ENCODE measurements at regions not wholly inside any gene's neighbourhood (a gene's known extent, or its start where the extent isn't known, plus 50 kb on each side); places are given as distances from the start of the nearest gene placed in this dataset.
A peak's percentile ranks its signal among the peaks of the same experiment; 100 is the strongest.
"Not testable (repeated sequence)": the region's sequence is repeated elsewhere in the genome, so short reads cannot be mapped to it uniquely, and the experiment has no call there.

- Histone ChIP-seq H3K4me3 (no peak overlapping the region), H3K4me2 (peak overlapping the region; percentile 29 to 94 (median 84)), H3K27ac (0 out of 22 replicates have a peak overlapping the region, but pooled peaks of 2 of the 11 experiments have one; percentile 14 to 28)
Measured at GRCh38 chr3:72161881-72162595, 377.1 kb upstream of the PROK2 start.

DNA sequence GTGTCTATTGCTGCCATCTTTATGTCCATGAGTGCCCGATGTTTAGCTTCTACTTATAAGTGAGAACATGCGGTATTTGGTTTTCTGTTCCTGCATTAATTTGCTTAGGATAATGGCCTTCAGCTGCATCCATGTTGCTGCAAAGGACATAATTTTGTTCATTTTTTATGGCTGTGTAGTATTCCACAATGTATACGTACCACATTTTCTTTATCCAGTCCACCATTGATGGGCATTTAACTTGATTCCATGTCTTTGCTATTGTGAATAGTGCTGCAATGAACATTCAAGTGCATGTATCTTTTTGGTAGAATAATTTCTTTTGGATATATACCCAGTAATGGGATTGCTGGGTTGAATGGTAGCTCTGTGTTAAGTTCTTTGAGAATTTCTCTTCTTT, 376.3 kb upstream of the PROK2 start:
- H3K36me3 ChIP-seq; H3K27ac ChIP-seq; H3K9me3 ChIP-seq (replicated peaks in 1 of 11); H3K9ac ChIP-seq; H3K27me3 ChIP-seq; H3K4me3 ChIP-seq; H4K20me1 ChIP-seq: not testable (repeated sequence)
- Histone ChIP-seq H3K4me2 (peak overlapping the region in 4 of 11 experiments; percentile 70 to 91 (median 90); a peak in 8 of 22 replicates), H3K4me1 (peaks cover 31 to 54% (median 39%) of the 10 kb centered on the region in 10 experiments)

More at GRCh38 chr3:72161881-72162595, 377.1 kb upstream of the PROK2 start:
- Histone ChIP-seq H3K9me3 (replicated peaks in 1 of 11) (no peaks in the 10 kb centered on the region), H3K9ac (0 out of 22 replicates have a peak overlapping the region, but pooled peaks of 2 of the 11 experiments have one; percentile 1 to 6), H3K27me3 (peaks cover 0 to 10% (median 0%) of the 10 kb centered on the region in 11 experiments; a peak in 3 of 22 replicates), H3K36me3 (no peaks in the 10 kb centered on the region), H3K4me1 (peaks cover 31 to 54% (median 39%) of the 10 kb centered on the region in 10 experiments), H4K20me1 (peaks cover 0 to 4% (median 0%) of the 10 kb centered on the region in 11 experiments; a peak in 2 of 22 replicates)
- no peak for TF ChIP-seq Cebpa-rat (IDR thresholded peaks at IDR 0.05)

GRCh38 chr3:72160351-72160750, 375.4 kb upstream of the PROK2 start:
- Histone ChIP-seq H3K4me2 (no peak overlapping the region), H3K9ac (no peak overlapping the region), H3K27ac (no peak overlapping the region), H3K36me3 (no peaks in the 10 kb centered on the region), H3K27me3 (peaks cover 0 to 10% (median 0%) of the 10 kb centered on the region in 11 experiments; a peak in 3 of 22 replicates), H3K9me3 (replicated peaks in 1 of 11) (no peaks in the 10 kb centered on the region), H3K4me1 (peaks cover 31 to 51% (median 39%) of the 10 kb centered on the region in 10 experiments), H3K4me3 (no peak overlapping the region), H4K20me1 (peaks cover 0 to 4% (median 0%) of the 10 kb centered on the region in 11 experiments; a peak in 2 of 22 replicates)
- no peak for TF ChIP-seq Cebpa-rat (IDR thresholded peaks at IDR 0.05)

GRCh38 chr3:72159487-72159886, 374.5 kb upstream of the PROK2 start:
- Histone ChIP-seq H3K36me3 (no peaks in the 10 kb centered on the region), H3K4me2 (no peak overlapping the region), H3K9ac (no peak overlapping the region), H4K20me1 (peaks cover 0 to 4% (median 0%) of the 10 kb centered on the region in 11 experiments; a peak in 2 of 22 replicates), H3K27me3 (peaks cover 0 to 10% (median 0%) of the 10 kb centered on the region in 11 experiments; a peak in 3 of 22 replicates), H3K27ac (no peak overlapping the region), H3K4me1 (peaks cover 30 to 43% (median 34%) of the 10 kb centered on the region in 10 experiments), H3K9me3 (replicated peaks in 1 of 11) (peaks cover under 1 to 4% (median 2%) of the 10 kb centered on the region in 11 experiments; a peak in 17 of 22 replicates), H3K4me3 (no peak overlapping the region)
- no peak for TF ChIP-seq Cebpa-rat (IDR thresholded peaks at IDR 0.05)

- no peak for TF ChIP-seq Cebpa-rat (IDR thresholded peaks at IDR 0.05)
- Histone ChIP-seq H3K36me3 (no peaks in the 10 kb centered on the region), H4K20me1 (peaks cover 0 to 3% (median 0%) of the 10 kb centered on the region in 11 experiments; a peak in 2 of 22 replicates), H3K27ac (no peak overlapping the region), H3K9me3 (replicated peaks in 1 of 11) (peaks cover 4 to 10% (median 8%) of the 10 kb centered on the region in 11 experiments; a peak in 17 of 22 replicates), H3K4me1 (peaks cover 23 to 36% (median 26%) of the 10 kb centered on the region in 10 experiments), H3K27me3 (peaks cover 0 to 10% (median 0%) of the 10 kb centered on the region in 11 experiments; a peak in 3 of 22 replicates), H3K4me3 (no peak overlapping the region), H3K4me2 (peak overlapping the region in 3 of 11 experiments; percentile 6 to 35 (median 11); a peak in 5 of 22 replicates), H3K9ac (no peak overlapping the region)
Measured at GRCh38 chr3:72158639-72159326, 373.8 kb upstream of the PROK2 start.

DNA sequence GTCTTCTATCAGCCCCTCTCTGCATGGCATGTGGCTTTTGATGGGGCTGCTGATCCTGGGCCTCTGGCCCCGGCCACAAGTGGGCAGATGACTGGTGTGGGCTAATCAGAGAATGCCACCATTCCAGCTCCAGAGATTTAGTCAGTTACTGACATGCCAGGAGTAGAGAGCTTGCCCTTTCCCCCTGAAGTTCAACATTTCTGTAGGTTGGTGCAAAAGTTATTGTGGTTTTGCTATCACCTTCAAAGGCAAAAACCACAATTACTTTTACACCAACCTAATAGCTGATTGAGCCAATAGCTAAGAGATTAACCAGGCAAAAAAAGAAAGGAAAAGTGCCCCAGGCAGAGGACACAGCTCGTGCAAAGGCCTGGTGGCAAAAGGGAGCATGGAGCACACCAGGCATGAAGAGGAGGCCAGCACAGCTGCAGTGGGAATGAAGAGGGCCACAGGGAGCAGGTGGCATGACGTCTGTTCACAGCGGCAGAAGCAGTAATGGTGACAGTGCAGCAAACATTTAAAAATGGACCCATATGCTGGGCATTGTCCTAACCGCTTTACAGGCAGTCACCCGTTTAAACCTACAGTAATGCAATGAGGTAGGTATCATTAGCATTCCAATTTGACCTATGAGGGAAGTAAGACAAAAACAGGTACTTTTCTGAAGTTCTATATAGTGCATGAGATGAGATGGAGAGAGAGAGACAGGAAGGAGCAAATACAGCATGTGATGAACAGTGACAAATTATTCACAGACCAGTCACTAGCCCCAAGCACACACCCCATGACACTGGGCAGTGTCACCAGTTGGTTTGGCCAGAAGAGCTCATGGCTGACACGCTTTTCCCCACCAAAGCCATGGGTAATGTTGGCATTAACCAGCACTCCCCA, 373.0 kb upstream of the PROK2 start:
- no peak overlapping the region for H3K9ac ChIP-seq
- no peak for TF ChIP-seq Cebpa-rat (IDR thresholded peaks at IDR 0.05)
- no peaks in the 10 kb centered on the region for H3K36me3 ChIP-seq
- H3K27ac ChIP-seq, result no peak overlapping the region
- peaks cover 0 to 10% (median 0%) of the 10 kb centered on the region in 11 experiments; a peak in 3 of 22 replicates for H3K27me3 ChIP-seq
- H4K20me1 ChIP-seq, result no peaks in the 10 kb centered on the region
- H3K9me3 ChIP-seq (replicated peaks in 1 of 11), result peaks cover 4 to 14% (median 9%) of the 10 kb centered on the region in 11 experiments; a peak in 18 of 22 replicates
- H3K4me3 ChIP-seq, result no peak overlapping the region
- H3K4me1 ChIP-seq, result peaks cover 15 to 28% (median 19%) of the 10 kb centered on the region in 10 experiments
- peak overlapping the region in 5 of 11 experiments; percentile 11 to 51 (median 27); a peak in 11 of 22 replicates for H3K4me2 ChIP-seq

DNA sequence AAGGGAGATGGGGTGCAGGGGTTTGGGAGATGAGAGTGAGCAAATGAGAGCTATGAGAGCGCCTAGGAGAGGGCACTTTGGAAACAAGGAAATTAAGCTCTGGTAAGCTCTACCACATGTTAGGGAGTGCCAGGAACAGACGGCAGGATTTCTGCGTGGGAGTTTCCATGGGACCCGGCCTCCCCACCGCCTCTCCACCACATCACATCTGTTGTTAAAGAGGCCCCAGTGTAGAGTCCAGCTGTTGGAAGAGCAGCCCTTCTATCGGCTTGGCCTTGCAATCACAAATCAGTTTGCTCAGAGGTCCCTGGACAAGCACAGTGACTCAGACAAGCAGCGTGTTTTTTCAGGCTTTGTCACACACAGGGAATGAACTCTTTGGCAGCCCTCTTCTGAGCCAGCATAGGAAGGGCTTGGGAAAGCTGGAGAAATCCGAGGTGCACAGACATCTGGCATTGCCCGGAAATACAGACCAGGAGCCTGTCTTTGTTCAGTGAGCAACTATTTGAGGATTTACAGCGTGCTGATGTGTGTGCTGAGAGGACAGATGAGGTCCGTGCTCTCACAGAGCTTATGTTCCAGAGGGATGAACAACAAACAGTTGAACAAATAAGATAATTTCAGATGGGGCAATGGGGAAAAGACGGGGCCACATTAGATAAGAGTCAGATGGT, 370.6 kb upstream of the PROK2 start:
- Histone ChIP-seq H3K4me2 (no peak overlapping the region), H3K9ac (no peak overlapping the region), H3K4me3 (no peak overlapping the region), H3K9me3 (replicated peaks in 1 of 11) (peaks cover 4 to 14% (median 9%) of the 10 kb centered on the region in 11 experiments; a peak in 18 of 22 replicates), H4K20me1 (no peaks in the 10 kb centered on the region), H3K27ac (no peak overlapping the region), H3K4me1 (peaks cover 0 to 13% (median 3%) of the 10 kb centered on the region in 10 experiments; a peak in 4 of 20 replicates), H3K36me3 (no peaks in the 10 kb centered on the region), H3K27me3 (no peaks in the 10 kb centered on the region)
- no peak for TF ChIP-seq Cebpa-rat (IDR thresholded peaks at IDR 0.05)

Data from BLaER1 treated with 17β-estradiol and CSF1 and Interleukin-3, amounts not matched to agents 10 nM and 100 nM (cell line).